Endothelial cell of umbilical vein (primary cell): ENCODE measurements at regions not wholly inside any gene's neighbourhood (a gene's known extent, or its start where the extent isn't known, plus 50 kb on each side); places are given as distances from the start of the nearest gene placed in this dataset.

Experiments used
- BruUV-seq: library from RNA; stranded (reverse); fragments of 400-500 nt; replicated peaks from 2 replicates; lab custom pipeline; 2021; lab: Mats Ljungman, UMichigan
- CTCF ChIA-PET: fragments of 300-600, 350-600 bp; sonication (Branson Sonifier 250); formaldehyde crosslinking; loops from one replicate; lab custom pipeline; 2021; ENCODE audit warnings: antibody characterized with exemption, inconsistent platforms; lab: Charles Lee
- POLR2A ChIA-PET: fragments of 300-600, 350-600 bp; sonication (Branson Sonifier 250); formaldehyde crosslinking; loops from one replicate; lab custom pipeline; 2021; ENCODE audit warnings: antibody characterized with exemption, inconsistent platforms; lab: Charles Lee
- DNase-seq: peaks from one replicate; pipeline ENCODE4 v3.0.0-alpha.2; 2011; ENCODE audit warnings: low read depth, low spot score
- FAIRE-seq: peaks from 2 replicates; lab custom pipeline; 2011; peaks lifted over from hg19 to GRCh38; lab: Jason Lieb, UNC
- H2AFZ ChIP-seq: 2 replicates; pipeline ENCODE4 v1.6.0; 2012; ENCODE audit warnings: low read depth, low read length, control low read depth, inconsistent platforms
- H3K27ac ChIP-seq: 2 replicates; pipeline ENCODE4 v1.5.1; 2011; ENCODE audit warnings: low read depth, mild to moderate bottlenecking, control low read depth, low read length, moderate library complexity; ENCODE audit not compliant: insufficient read depth
- H3K27me3 ChIP-seq, 2 experiments: 2 replicates each; pipeline versions ENCODE4 v1.6.0 to v1.6.1; 2011; ENCODE audit warnings: low read length in 2 of 2, mixed read lengths in 1 of 2; ENCODE audit not compliant: control insufficient read depth in 2 of 2, insufficient read depth in 2 of 2
- H3K36me3 ChIP-seq, 2 experiments: 2 replicates in 1 of 2; 3 replicates in 1 of 2; pipeline ENCODE4 v1.5.1; 2011; ENCODE audit warnings: low read length in 2 of 2, mild to moderate bottlenecking in 1 of 2, moderate library complexity in 1 of 2; ENCODE audit not compliant: control insufficient read depth in 2 of 2, insufficient read depth in 2 of 2; ENCODE audit errors: extremely low read depth in 1 of 2
- H3K4me1 ChIP-seq: 3 replicates; pipeline ENCODE4 v1.5.1; 2011; ENCODE audit warnings: mild to moderate bottlenecking, low read length; ENCODE audit not compliant: control insufficient read depth, insufficient read depth; ENCODE audit errors: extremely low read depth
- H3K4me2 ChIP-seq: 2 replicates; pipeline ENCODE4 v1.6.1; 2011; ENCODE audit warnings: low read length, control low read depth, mixed read lengths; ENCODE audit not compliant: insufficient read depth
- H3K4me3 ChIP-seq, 3 experiments: fragments of 200-600 bp in 1 of 3; sonication (generic), shearing (Covaris generic) in 1 of 3; replicated peaks in 1 of 3; 2 replicates each; pipeline ENCODE4 v1.5.1; 2011 to 2016; ENCODE audit warnings: control low read depth in 3 of 3, low read length in 3 of 3, mild to moderate bottlenecking in 2 of 3, inconsistent platforms in 1 of 3, low read depth in 1 of 3, moderate library complexity in 1 of 3; ENCODE audit not compliant: insufficient read depth in 1 of 3
- H3K79me2 ChIP-seq: 2 replicates; pipeline ENCODE4 v1.6.0; 2012; ENCODE audit warnings: low read length, inconsistent platforms; ENCODE audit not compliant: control insufficient read depth, insufficient read depth
- H3K9ac ChIP-seq: replicated peaks from 2 replicates; pipeline ENCODE3; 2011; ENCODE audit warnings: low read length, control low read depth; ENCODE audit not compliant: insufficient read depth; ENCODE audit errors: extremely low read depth
- H3K9me1 ChIP-seq: replicated peaks from 3 replicates; pipeline ENCODE4 v1.6.0; 2011; ENCODE audit warnings: mild to moderate bottlenecking, low read length; ENCODE audit not compliant: control insufficient read depth, insufficient read depth; ENCODE audit errors: extremely low read depth
- H3K9me3 ChIP-seq: replicated peaks from 2 replicates; pipeline ENCODE4 v1.5.1; 2012; ENCODE audit warnings: low read length, inconsistent platforms; ENCODE audit not compliant: control insufficient read depth, insufficient read depth
- H4K20me1 ChIP-seq: replicated peaks from 2 replicates; pipeline ENCODE3; 2011; ENCODE audit warnings: mild to moderate bottlenecking, low read length; ENCODE audit not compliant: control insufficient read depth, insufficient read depth; ENCODE audit errors: extremely low read depth
- EZH2 ChIP-seq: IDR thresholded peaks from 2 replicates; pipeline ENCODE4 v1.6.1; 2012; ENCODE audit warnings: borderline replicate concordance, low read depth, mild to moderate bottlenecking, moderate library complexity, low read length, inconsistent platforms; ENCODE audit not compliant: severe bottlenecking
- FOS ChIP-seq: IDR thresholded peaks from 2 replicates; pipeline ENCODE4 v1.6.1; 2011; ENCODE audit warnings: mild to moderate bottlenecking, low read length, moderate library complexity, borderline replicate concordance; ENCODE audit not compliant: insufficient read depth
- GATA2 ChIP-seq: IDR thresholded peaks from 2 replicates; pipeline ENCODE4 v1.7.0; 2011; ENCODE audit warnings: low read depth, mild to moderate bottlenecking, moderate library complexity, mixed read lengths, low read length; ENCODE audit not compliant: insufficient read length, insufficient read depth
- JUN ChIP-seq: IDR thresholded peaks from 2 replicates; pipeline ENCODE4 v1.6.1; 2011; ENCODE audit warnings: borderline replicate concordance, low read depth; ENCODE audit not compliant: insufficient read length, insufficient read depth
- POLR2A ChIP-seq: IDR thresholded peaks from 2 replicates; pipeline ENCODE4 v1.6.1; 2012; ENCODE audit warnings: low read depth, mild to moderate bottlenecking, control low read depth, low read length
- POLR2AphosphoS5 ChIP-seq: IDR thresholded peaks from 2 replicates; pipeline ENCODE4 v1.6.1; 2012; ENCODE audit warnings: low read depth, mild to moderate bottlenecking, control low read depth, low read length, moderate library complexity; ENCODE audit not compliant: insufficient read depth
- dilution Hi-C: fragments of 300-500 bp; cut with MboI; formaldehyde crosslinking; loops from one replicate; pipeline ENCODE4 v1.15.0; 2019; ENCODE audit warnings: low sequenced_read_pairs; ENCODE audit not compliant: extremely low pct_ligation_motif_present
- intact Hi-C: fragments of 100-400 bp; cut with micrococcal nuclease; formaldehyde crosslinking; loops from one replicate; pipeline ENCODE4 v1.10.0; 2022
- TF ChIP-seq, protein P1 (sequence below): IDR thresholded peaks from 2 replicates; pipeline ENCODE4 v1.6.1; 2011; ENCODE audit not compliant: insufficient read depth, insufficient read length

DNA sequence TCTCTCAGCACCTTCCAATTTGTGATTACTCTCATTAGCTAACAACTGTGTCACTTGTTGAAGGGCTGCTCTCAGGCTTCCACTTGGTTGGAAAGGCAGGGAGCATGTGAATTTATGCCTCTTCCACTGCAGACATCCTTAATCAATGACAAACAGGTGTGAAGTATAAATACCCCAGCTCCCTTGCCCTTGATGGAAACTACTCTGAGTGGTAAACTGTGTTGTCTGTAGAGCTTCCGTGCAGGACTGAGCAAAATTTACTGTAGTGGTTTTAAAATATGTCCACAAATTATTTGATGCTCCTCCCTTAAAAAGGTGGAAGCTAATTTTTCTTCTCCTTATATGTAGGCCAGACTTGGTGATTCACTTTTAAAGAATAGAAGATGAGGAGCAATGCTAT lies 253.0 kb upstream of the TBX18 start:
- Histone ChIP-seq H3K79me2 (no peaks in the 10 kb centered on the region), H4K20me1 (no peaks in the 10 kb centered on the region), H3K36me3 (no peaks in the 10 kb centered on the region), H3K27me3 (peaks cover 9 to 19% of the 10 kb centered on the region in 2 experiments), H3K4me2 (no peak overlapping the region), H2AFZ (no peak overlapping the region), H3K27ac (no peak overlapping the region), H3K9me1 (no peaks in the 10 kb centered on the region), H3K9me3 (no peaks in the 10 kb centered on the region), H3K4me1 (no peaks in the 10 kb centered on the region), H3K4me3 (no peak overlapping the region), H3K9ac (no peak overlapping the region)
- FAIRE-seq (no peak), DNase-seq (no peak)
- BruUV-seq, result no TSS peak
- POLR2A ChIA-PET, result no interaction called here
- intact Hi-C loops, result loop anchor here (5.0 kb wide), 1 partner anchor 155 kb away; no protein-coding TSS in a partner anchor
- TF ChIP-seq, protein P1, sequence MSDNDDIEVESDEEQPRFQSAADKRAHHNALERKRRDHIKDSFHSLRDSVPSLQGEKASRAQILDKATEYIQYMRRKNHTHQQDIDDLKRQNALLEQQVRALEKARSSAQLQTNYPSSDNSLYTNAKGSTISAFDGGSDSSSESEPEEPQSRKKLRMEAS, result no peak
- TF ChIP-seq GATA2 (no peak), POLR2AphosphoS5 (no peak), FOS (no peak), POLR2A (no peak)
- CTCF ChIA-PET, result interaction anchor here (1.0 kb wide), 1 partner anchor 595 kb away, joined by 3 read pairs; no protein-coding TSS in a partner anchor
- dilution Hi-C loops, result no loop called here

DNA sequence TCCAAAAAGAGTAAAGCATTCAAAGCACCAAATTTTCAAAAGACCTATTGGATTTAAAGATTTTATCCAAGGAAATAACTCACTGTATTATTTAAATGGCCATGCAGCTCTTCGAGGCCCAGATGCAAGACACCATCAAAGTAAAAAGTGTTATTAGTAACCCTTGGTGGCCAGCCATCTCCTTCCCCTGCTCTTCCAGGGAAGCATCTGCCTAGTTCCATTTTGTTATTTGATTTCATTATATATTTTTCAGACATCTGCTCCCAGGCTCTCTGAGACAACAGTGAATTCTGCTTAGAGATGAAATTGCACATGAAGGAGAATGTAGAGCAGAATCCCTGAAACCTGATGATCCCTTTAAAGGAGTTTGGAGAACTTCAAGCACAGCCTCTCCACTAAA lies 252.3 kb upstream of the TBX18 start:
- H3K9me3 ChIP-seq, result no peaks in the 10 kb centered on the region
- no peak overlapping the region for H3K4me2 ChIP-seq
- no peaks in the 10 kb centered on the region for H3K4me1 ChIP-seq
- H3K9me1 ChIP-seq, result no peaks in the 10 kb centered on the region
- no peaks in the 10 kb centered on the region for H3K36me3 ChIP-seq
- H3K79me2 ChIP-seq, result no peaks in the 10 kb centered on the region
- intact Hi-C loops, result loop anchor here (5.0 kb wide), 1 partner anchor 154 kb away; no protein-coding TSS in a partner anchor
- H2AFZ ChIP-seq, result no peak overlapping the region
- no TSS peak for BruUV-seq
- FAIRE-seq (no peak), DNase-seq (no peak)
- no peaks in the 10 kb centered on the region for H4K20me1 ChIP-seq
- TF ChIP-seq, protein P1, result no peak
- TF ChIP-seq EZH2 (no peak), POLR2A (no peak), JUN (no peak), POLR2AphosphoS5 (no peak)
- no peak overlapping the region for H3K27ac ChIP-seq
- peaks cover 9 to 14% of the 10 kb centered on the region in 2 experiments for H3K27me3 ChIP-seq
- dilution Hi-C loops, result no loop called here
- ChIA-PET POLR2A (no interaction called here), CTCF (interaction anchor here (1.0 kb wide), 1 partner anchor 237 kb away, joined by 3 read pairs; no protein-coding TSS in a partner anchor)
- H3K9ac ChIP-seq, result no peak overlapping the region
- no peak overlapping the region for H3K4me3 ChIP-seq
